ENCODE measurements at regions not wholly inside any gene's neighbourhood (a gene's known extent, or its start where the extent isn't known, plus 50 kb on each side); places are given as distances from the start of the nearest gene placed in this dataset.

GRCh38 chr10:57142925-57143576 is 782.0 kb upstream of the ZWINT start:
- H3K4me3 ChIP-seq, result no peak overlapping the region
- TF ChIP-seq, protein P1, sequence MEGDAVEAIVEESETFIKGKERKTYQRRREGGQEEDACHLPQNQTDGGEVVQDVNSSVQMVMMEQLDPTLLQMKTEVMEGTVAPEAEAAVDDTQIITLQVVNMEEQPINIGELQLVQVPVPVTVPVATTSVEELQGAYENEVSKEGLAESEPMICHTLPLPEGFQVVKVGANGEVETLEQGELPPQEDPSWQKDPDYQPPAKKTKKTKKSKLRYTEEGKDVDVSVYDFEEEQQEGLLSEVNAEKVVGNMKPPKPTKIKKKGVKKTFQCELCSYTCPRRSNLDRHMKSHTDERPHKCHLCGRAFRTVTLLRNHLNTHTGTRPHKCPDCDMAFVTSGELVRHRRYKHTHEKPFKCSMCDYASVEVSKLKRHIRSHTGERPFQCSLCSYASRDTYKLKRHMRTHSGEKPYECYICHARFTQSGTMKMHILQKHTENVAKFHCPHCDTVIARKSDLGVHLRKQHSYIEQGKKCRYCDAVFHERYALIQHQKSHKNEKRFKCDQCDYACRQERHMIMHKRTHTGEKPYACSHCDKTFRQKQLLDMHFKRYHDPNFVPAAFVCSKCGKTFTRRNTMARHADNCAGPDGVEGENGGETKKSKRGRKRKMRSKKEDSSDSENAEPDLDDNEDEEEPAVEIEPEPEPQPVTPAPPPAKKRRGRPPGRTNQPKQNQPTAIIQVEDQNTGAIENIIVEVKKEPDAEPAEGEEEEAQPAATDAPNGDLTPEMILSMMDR (IDR thresholded peaks at IDR 0.05), result no peak
- DNase-seq (ENCODE audit: low spot score in 2 of 2), result no peak
- no peaks in the 10 kb centered on the region for H3K4me1 ChIP-seq
- intact Hi-C loops (cut with DNase I), result no loop called here
- no peaks in the 10 kb centered on the region for H3K27me3 ChIP-seq
- H3K27ac ChIP-seq, result no peak overlapping the region
- no peaks in the 10 kb centered on the region for H3K9me3 ChIP-seq
- no peaks in the 10 kb centered on the region for H3K36me3 ChIP-seq

DNA sequence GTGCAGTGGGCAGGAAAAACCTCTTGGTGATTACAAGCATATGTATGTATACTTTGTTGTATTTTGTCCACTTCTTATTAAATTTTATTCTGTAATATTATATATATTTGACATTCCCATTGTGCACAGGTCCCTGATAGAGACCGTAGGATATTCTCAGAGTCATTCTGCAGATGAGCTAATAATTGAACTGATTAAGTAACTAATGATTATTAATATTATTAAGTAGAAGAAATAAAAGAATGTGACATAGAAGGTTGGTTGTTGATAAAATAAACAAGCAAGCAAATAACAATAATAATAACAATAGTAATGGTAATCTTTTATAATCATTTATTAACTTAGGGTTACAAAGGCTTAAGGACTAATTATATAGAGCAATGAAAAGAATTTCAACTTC is 780.6 kb upstream of the ZWINT start:
- H3K9me3 ChIP-seq, result no peaks in the 10 kb centered on the region
- H3K4me1 ChIP-seq, result no peaks in the 10 kb centered on the region
- H3K27me3 ChIP-seq, result no peaks in the 10 kb centered on the region
- intact Hi-C loops (cut with DNase I), result no loop called here
- no peak for DNase-seq (ENCODE audit: low spot score in 2 of 2)
- H3K4me3 ChIP-seq, result no peak overlapping the region
- no peak overlapping the region for H3K27ac ChIP-seq
- TF ChIP-seq, protein P1 (IDR thresholded peaks at IDR 0.05), result no peak
- no peaks in the 10 kb centered on the region for H3K36me3 ChIP-seq

DNA sequence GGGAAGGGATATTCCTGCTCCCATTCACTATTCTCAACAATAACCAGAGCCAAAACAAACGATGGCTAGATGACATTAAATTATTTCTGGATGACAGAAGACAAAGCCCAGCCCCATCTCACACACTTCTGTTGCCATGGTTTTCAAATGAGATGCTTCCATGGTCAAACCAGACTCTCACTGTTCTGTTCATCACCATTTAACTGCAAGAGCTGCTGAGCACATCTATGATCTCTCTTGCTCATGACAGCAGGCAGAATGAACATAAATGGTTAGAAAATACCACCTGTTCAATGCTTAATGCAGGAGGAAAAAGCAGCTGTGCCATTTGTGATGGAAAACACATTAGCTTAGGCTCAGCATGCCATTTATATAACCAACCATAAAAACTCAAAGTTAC is 758.6 kb upstream of the ZWINT start:
- Histone ChIP-seq H3K27ac (no peak overlapping the region), H3K4me1 (no peaks in the 10 kb centered on the region), H3K36me3 (no peaks in the 10 kb centered on the region), H3K27me3 (no peaks in the 10 kb centered on the region), H3K4me3 (no peak overlapping the region), H3K9me3 (no peaks in the 10 kb centered on the region)
- TF ChIP-seq, protein P1 (IDR thresholded peaks at IDR 0.05), result no peak
- DNase-seq (ENCODE audit: low spot score in 2 of 2), result no peak
- intact Hi-C loops (cut with DNase I), result no loop called here

DNA sequence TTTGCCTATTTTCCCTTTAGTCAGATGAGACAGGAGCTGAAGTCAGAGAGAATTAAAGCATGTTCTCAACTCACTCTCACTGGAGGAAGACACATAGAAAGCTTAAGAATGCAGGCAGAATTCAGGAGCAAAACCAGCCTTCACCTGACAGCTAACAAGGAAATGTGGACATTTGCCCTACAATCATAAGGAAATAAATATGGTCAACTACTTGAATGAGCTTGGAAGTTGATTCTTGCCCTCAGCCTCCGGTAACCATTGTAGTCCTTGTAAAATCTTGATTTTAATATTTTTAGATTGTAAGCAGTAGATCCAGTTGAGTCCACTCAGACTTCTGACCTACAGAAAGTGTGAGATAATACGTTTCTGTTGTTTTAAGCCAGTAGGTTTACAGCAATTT is 752.5 kb upstream of the ZWINT start:
- H3K27ac ChIP-seq, result no peak overlapping the region
- intact Hi-C loops (cut with DNase I), result no loop called here

DNA sequence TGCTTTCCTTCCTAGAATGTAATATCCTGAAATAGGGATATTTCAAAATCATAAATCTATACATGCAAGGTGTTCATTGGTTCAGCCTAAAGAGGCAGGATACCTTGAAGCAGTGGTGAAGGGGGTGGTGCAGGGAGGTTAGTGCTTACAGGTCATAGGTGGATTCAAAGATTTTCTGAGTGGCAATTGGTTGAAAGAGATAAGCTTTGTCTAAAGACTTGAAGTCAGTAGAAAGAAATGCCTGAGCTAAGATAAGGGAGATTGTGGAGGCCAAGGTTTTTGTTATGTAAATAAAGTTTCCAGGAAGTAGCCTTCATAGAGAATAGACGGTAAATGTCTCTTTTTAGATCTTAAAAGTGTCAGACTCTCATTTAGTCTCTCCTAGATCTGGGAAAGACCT is 741.2 kb upstream of the ZWINT start:
- Histone ChIP-seq H3K27me3 (no peaks in the 10 kb centered on the region), H3K4me1 (no peaks in the 10 kb centered on the region), H3K9me3 (no peaks in the 10 kb centered on the region), H3K36me3 (no peaks in the 10 kb centered on the region), H3K27ac (no peak overlapping the region), H3K4me3 (no peak overlapping the region)
- no peak for DNase-seq (ENCODE audit: low spot score in 2 of 2)
- intact Hi-C loops (cut with DNase I), result no loop called here
- TF ChIP-seq, protein P1 (IDR thresholded peaks at IDR 0.05), result no peak

More for the DNA sequence above, 752.5 kb upstream of the ZWINT start:
- H3K4me3 ChIP-seq, result no peak overlapping the region
- no peaks in the 10 kb centered on the region for H3K4me1 ChIP-seq
- H3K36me3 ChIP-seq, result no peaks in the 10 kb centered on the region
- TF ChIP-seq, protein P1 (IDR thresholded peaks at IDR 0.05), result no peak
- no peaks in the 10 kb centered on the region for H3K27me3 ChIP-seq
- no peak for DNase-seq (ENCODE audit: low spot score in 2 of 2)
- no peaks in the 10 kb centered on the region for H3K9me3 ChIP-seq

GRCh38 chr10:57098146-57098545 is 737.1 kb upstream of the ZWINT start:
- H3K36me3 ChIP-seq, result no peaks in the 10 kb centered on the region
- DNase-seq (ENCODE audit: low spot score in 2 of 2), result no peak
- no peaks in the 10 kb centered on the region for H3K27me3 ChIP-seq
- no peaks in the 10 kb centered on the region for H3K4me1 ChIP-seq
- no peaks in the 10 kb centered on the region for H3K9me3 ChIP-seq
- H3K27ac ChIP-seq, result no peak overlapping the region
- no peak overlapping the region for H3K4me3 ChIP-seq
- TF ChIP-seq, protein P1 (IDR thresholded peaks at IDR 0.05), result no peak
- intact Hi-C loops (cut with DNase I), result no loop called here
